Colonic mucosa (tissue), 4 donors: ENCODE measurements at regions not wholly inside any gene's neighbourhood (a gene's known extent, or its start where the extent isn't known, plus 50 kb on each side); places are given as distances from the start of the nearest gene placed in this dataset.

Experiments
- DNase-seq: peaks from one replicate; pipeline ENCODE4 v3.0.0-alpha.2; 2020
- H3K27ac ChIP-seq: fragments of 200-600 bp; one replicate; pipeline ENCODE4 v1.8.0; 2021
- H3K27me3 ChIP-seq: fragments of 200-600 bp; one replicate; pipeline ENCODE4 v1.8.0; 2021
- H3K36me3 ChIP-seq: fragments of 200-600 bp; one replicate; pipeline ENCODE4 v1.8.0; 2021
- H3K4me1 ChIP-seq: fragments of 200-600 bp; one replicate; pipeline ENCODE4 v1.8.0; 2021; ENCODE audit warnings: mild to moderate bottlenecking
- H3K4me3 ChIP-seq: fragments of 200-600 bp; one replicate; pipeline ENCODE4 v1.8.0; 2021
- H3K9ac ChIP-seq, 2 donors: one replicate each; pipeline ENCODE4 v1.7.0; 2013; ENCODE audit warnings: control low read depth in 2 of 2, low read depth in 2 of 2, low read length in 2 of 2
- H3K9me3 ChIP-seq: fragments of 200-600 bp; one replicate; pipeline ENCODE4 v1.8.0; 2021
- CTCF ChIP-seq: fragments of 200-600 bp; IDR thresholded peaks from one replicate; pipeline ENCODE4 v1.8.0; 2022; ENCODE audit warnings: antibody characterized with exemption, mild to moderate bottlenecking
- intact Hi-C: fragments of 100-400 bp; cut with DNase I; formaldehyde crosslinking; loops from one replicate; pipeline ENCODE4 v1.14.1; 2022
- donor health status: healthy.
- donor health status: DM: no; HTN: no; CAD: no.
- donor health status: DM: no; HTN: no; CAD: no.

GRCh38 chr5:133825631-133826289 lies 142.7 kb downstream of the C5orf15 start:
- no peak for DNase-seq
- Histone ChIP-seq H3K27me3 (no peaks in the 10 kb centered on the region), H3K36me3 (no peaks in the 10 kb centered on the region), H3K4me1 (no peaks in the 10 kb centered on the region), H3K27ac (no peak overlapping the region), H3K9me3 (no peaks in the 10 kb centered on the region), H3K4me3 (no peak overlapping the region), H3K9ac (no peak overlapping the region)
- no peak for TF ChIP-seq CTCF
- intact Hi-C loops, result no loop called here

GRCh38 chr5:133824661-133825254 lies 143.7 kb downstream of the C5orf15 start:
- H3K9me3 ChIP-seq, result no peaks in the 10 kb centered on the region

GRCh38 chr5:133821889-133822288 lies 146.5 kb downstream of the C5orf15 start:
- Histone ChIP-seq H3K9me3 (no peaks in the 10 kb centered on the region), H3K27me3 (no peaks in the 10 kb centered on the region), H3K27ac (no peak overlapping the region), H3K36me3 (no peaks in the 10 kb centered on the region), H3K4me1 (no peaks in the 10 kb centered on the region), H3K9ac (no peak overlapping the region), H3K4me3 (no peak overlapping the region)
- intact Hi-C loops, result no loop called here
- no peak for TF ChIP-seq CTCF
- DNase-seq, result no peak

More at GRCh38 chr5:133824661-133825254, 143.7 kb downstream of the C5orf15 start:
- DNase-seq, result no peak
- H3K36me3 ChIP-seq, result no peaks in the 10 kb centered on the region
- H3K27me3 ChIP-seq, result no peaks in the 10 kb centered on the region
- TF ChIP-seq CTCF, result no peak
- no peak overlapping the region for H3K4me3 ChIP-seq
- no peaks in the 10 kb centered on the region for H3K4me1 ChIP-seq
- no peak overlapping the region for H3K9ac ChIP-seq
- intact Hi-C loops, result no loop called here
- no peak overlapping the region for H3K27ac ChIP-seq

DNA sequence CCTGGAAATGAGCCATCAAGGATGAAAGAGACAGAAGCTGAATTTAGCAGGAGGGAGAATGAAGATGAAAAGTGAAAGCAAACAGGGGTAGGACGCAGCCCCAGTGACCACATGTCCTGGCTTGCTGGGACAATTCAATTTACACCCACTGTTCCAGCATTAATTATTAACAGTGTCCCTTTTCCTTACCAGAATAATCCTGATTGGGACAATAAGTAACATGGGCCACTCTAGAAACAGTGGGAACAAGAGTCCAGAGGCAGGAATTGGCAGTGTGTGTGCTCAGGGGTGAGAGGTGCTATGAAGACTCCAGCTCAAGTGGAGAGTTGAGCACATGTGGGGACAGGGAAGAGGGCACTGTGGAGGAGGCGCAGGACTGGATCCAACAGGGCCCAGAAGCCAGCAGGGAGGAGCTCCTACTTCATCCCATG lies 147.1 kb downstream of the C5orf15 start:
- Histone ChIP-seq H3K27me3 (no peaks in the 10 kb centered on the region), H3K9me3 (no peaks in the 10 kb centered on the region), H3K4me3 (no peak overlapping the region), H3K9ac (no peak overlapping the region), H3K4me1 (no peaks in the 10 kb centered on the region), H3K27ac (no peak overlapping the region), H3K36me3 (no peaks in the 10 kb centered on the region)
- no peak for TF ChIP-seq CTCF
- intact Hi-C loops, result no loop called here
- no peak for DNase-seq

DNA sequence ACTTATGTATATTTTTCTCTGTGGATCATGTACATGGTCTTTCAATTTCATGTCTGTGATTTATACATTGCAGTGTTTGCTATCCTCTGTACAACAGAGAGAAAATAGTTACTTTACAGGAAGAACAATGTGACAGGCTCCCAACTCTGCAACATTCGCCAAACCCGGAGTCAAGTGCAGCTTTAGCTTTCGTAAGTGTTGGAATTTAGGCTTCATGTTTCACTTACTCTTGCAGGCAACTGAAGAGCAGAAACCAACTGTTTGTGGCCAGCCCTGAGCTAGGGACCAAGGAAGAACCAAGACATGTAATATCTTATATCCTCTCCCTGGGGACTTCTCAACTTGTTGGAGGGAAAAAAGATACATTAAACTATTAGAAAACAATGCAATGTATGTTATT lies 147.9 kb downstream of the C5orf15 start:
- no peaks in the 10 kb centered on the region for H3K36me3 ChIP-seq
- DNase-seq, result no peak
- no peak overlapping the region for H3K9ac ChIP-seq
- no peak for TF ChIP-seq CTCF
- H3K4me3 ChIP-seq, result no peak overlapping the region
- H3K27me3 ChIP-seq, result no peaks in the 10 kb centered on the region
- H3K9me3 ChIP-seq, result no peaks in the 10 kb centered on the region
- intact Hi-C loops, result no loop called here
- no peak overlapping the region for H3K27ac ChIP-seq
- no peaks in the 10 kb centered on the region for H3K4me1 ChIP-seq
